Glutamatergic neuron (in vitro differentiated cells): ENCODE measurements at regions not wholly inside any gene's neighbourhood (a gene's known extent, or its start where the extent isn't known, plus 50 kb on each side); places are given as distances from the start of the nearest gene placed in this dataset.

ENCODE experiments used
- DNase-seq: peaks from one replicate; pipeline ENCODE4 v3.0.0; 2022
- H3K27ac Mint-ChIP-seq: one replicate; pipeline ENCODE4 v1.8.0; 2020; ENCODE audit warnings: mild to moderate bottlenecking, mixed read lengths, inconsistent platforms; ENCODE audit not compliant: unreplicated experiment
- H3K27me3 Mint-ChIP-seq: one replicate; pipeline ENCODE4 v1.8.0; 2020; ENCODE audit warnings: mild to moderate bottlenecking, moderate library complexity, mixed read lengths, inconsistent platforms; ENCODE audit not compliant: unreplicated experiment
- H3K36me3 Mint-ChIP-seq: one replicate; pipeline ENCODE4 v1.8.0; 2020; ENCODE audit warnings: mild to moderate bottlenecking, mixed read lengths, inconsistent platforms; ENCODE audit not compliant: unreplicated experiment
- H3K4me1 Mint-ChIP-seq: one replicate; pipeline ENCODE4 v1.8.0; 2020; ENCODE audit warnings: mild to moderate bottlenecking, low read depth, mixed read lengths, inconsistent platforms; ENCODE audit not compliant: unreplicated experiment
- H3K4me3 Mint-ChIP-seq: one replicate; pipeline ENCODE4 v1.8.0; 2020; ENCODE audit warnings: mild to moderate bottlenecking, mixed read lengths, inconsistent platforms; ENCODE audit not compliant: unreplicated experiment
- H3K9me3 Mint-ChIP-seq: one replicate; pipeline ENCODE4 v1.8.0; 2020; ENCODE audit warnings: mild to moderate bottlenecking, moderate library complexity, mixed read lengths, inconsistent platforms; ENCODE audit not compliant: unreplicated experiment
- TF ChIP-seq, protein P1 (sequence below): fragments of 200-600 bp; sonication (generic); IDR thresholded peaks from one replicate; pipeline ENCODE4 v1.5.0; 2021; ENCODE audit not compliant: partially characterized antibody, unreplicated experiment

DNA sequence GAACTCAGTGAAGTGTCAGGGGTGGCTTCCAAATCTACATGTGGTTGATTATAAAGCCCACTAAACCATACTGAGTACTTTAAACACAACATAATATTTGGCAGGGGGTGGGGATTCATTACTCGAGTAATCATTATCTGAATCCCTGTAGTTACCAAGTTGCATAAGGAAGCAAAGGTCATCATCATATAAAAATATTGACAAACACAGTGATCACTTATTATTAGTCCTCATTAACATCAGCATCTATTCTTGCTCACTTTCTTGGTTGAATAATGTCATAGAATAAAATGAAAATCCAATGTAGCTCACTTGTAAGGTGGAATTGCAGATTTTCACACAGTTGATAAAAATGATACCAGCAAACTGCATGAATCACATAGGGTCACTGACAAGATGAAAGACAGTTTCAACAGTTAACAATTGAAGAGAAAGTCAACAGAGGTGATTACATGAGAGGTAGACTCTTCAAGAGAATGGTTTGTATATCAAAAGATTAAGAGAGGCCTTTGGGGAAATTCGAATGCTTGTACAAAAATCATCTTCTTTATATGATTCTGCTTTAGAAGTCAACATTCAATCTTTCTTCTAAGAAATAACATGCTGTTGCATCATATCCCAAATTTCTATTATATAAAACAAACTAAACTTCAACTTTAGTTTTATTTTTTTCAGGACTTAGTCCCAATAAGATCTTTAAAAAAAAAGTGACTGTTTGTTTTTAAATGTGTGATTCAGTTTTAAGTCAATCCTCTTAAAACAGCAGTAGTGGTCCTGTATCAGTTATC, 185.5 kb upstream of the KLF14 start:
- Mint-ChIP-seq H3K27me3 (no peaks in the 10 kb centered on the region), H3K4me3 (no peak overlapping the region), H3K4me1 (peaks cover 15% of the 10 kb centered on the region), H3K9me3 (no peaks in the 10 kb centered on the region), H3K36me3 (no peaks in the 10 kb centered on the region), H3K27ac (no peak overlapping the region)
- DNase-seq: no peak
- TF ChIP-seq, protein P1, sequence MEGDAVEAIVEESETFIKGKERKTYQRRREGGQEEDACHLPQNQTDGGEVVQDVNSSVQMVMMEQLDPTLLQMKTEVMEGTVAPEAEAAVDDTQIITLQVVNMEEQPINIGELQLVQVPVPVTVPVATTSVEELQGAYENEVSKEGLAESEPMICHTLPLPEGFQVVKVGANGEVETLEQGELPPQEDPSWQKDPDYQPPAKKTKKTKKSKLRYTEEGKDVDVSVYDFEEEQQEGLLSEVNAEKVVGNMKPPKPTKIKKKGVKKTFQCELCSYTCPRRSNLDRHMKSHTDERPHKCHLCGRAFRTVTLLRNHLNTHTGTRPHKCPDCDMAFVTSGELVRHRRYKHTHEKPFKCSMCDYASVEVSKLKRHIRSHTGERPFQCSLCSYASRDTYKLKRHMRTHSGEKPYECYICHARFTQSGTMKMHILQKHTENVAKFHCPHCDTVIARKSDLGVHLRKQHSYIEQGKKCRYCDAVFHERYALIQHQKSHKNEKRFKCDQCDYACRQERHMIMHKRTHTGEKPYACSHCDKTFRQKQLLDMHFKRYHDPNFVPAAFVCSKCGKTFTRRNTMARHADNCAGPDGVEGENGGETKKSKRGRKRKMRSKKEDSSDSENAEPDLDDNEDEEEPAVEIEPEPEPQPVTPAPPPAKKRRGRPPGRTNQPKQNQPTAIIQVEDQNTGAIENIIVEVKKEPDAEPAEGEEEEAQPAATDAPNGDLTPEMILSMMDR: no peak

DNA sequence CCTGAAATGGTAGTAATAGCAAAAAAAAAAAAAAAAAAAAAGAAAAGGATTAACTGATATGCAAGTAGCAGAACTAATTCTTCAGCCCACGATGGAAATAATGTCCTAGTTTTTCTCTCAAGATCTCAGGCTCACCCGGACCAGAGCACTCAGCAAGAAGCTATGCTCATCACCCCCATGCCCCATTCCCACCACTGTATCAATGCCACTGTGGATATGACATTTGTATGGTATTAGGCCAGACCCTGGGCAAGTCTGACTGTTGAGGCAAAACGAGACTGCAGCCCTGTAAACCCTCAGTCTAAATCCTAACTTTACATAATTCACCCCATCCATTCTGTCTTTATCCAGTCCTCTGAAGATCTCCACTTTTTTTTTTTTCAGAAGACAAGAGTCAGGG, 186.1 kb upstream of the KLF14 start:
- Mint-ChIP-seq H3K4me3 (no peak overlapping the region), H3K9me3 (no peaks in the 10 kb centered on the region), H3K4me1 (peaks cover 15% of the 10 kb centered on the region), H3K36me3 (no peaks in the 10 kb centered on the region), H3K27ac (no peak overlapping the region), H3K27me3 (no peaks in the 10 kb centered on the region)
- no peak for DNase-seq
- TF ChIP-seq, protein P1: no peak

DNA sequence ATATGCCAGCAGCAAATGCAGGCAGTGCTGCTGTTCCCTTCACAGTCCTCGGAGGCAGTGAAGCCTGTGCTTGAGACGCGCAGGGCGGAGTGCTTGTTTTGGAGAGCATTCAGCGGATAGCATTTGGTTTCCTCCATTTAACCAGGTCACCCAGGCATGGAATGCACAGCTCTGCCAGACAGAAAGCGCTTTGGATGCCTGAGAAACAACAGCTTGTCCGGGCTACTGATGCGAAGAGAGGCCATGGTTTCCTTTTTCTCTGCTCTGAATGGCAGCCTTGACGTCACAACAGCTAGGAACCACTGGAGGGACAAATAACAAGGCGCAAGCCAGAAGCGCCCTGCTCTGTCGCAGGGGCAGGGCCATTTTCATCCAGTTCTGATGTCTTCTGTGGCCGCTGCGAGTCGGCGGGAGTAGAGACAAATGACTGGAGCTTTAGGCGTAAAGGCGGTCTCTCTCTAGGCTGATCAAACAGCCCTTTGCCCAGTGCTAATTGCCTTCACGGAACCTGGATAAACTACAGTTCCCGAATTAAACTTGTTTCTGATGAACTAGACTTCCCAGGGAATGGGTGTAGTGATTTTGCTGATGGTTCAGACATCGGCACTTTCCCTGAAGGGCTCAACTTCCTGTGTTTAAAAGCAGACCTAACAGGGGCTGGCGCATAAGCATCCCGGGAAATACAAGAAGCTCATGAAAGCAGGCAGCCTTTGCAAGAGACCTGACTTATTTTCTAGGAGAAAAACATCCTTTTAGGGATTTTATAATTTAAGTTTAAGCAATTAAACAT, 187.6 kb upstream of the KLF14 start:
- no peak for DNase-seq
- no peak overlapping the region for H3K4me3 Mint-ChIP-seq
- H3K4me1 Mint-ChIP-seq: peaks cover 18% of the 10 kb centered on the region
- H3K36me3 Mint-ChIP-seq: no peaks in the 10 kb centered on the region
- TF ChIP-seq, protein P1: no peak
- H3K27me3 Mint-ChIP-seq: no peaks in the 10 kb centered on the region
- peak overlapping the region; percentile 62 for H3K27ac Mint-ChIP-seq
- H3K9me3 Mint-ChIP-seq: no peaks in the 10 kb centered on the region

DNA sequence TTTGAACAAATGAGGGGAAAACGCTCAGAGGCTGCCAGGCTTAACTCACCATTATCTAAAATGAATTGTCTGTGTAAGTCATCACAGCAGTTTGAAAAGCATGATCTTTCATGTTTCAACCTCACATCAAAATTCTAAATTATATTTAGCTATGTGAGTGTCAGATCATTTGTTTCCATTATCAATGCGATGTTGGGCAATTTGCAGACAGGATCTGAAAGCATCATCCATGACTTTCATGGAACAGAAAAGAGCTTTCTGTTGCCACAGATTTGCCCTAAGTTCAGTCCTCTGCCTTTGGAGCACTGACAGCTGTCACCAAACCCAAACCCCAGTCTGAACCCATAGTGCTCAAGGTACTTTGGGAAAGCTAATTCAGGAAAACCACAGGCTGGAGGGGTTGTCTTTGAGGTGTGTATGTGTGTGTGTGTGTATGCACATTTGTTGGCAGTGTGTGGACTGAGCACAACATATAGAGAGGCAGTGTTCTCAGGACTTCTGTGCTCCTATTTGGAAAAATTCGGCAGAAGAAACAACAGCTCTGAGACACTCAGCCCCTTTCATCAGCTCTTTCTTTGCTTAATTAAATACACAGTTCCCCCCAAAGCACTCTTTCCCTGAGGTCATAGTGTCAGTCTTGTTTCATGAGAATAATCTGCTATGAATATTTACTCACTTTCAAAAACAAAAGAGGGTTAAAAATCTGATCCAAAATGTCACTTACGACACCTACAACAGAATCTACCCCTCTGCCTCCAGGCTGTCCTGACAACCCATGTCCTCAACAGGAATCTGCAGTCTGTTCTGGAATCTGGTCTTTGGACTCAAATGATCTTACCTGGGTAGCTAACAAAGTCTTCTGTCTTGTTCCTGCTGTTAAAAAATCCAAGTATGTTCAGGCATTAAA, 188.5 kb upstream of the KLF14 start:
- Mint-ChIP-seq H3K27me3 (peaks cover 3% of the 10 kb centered on the region), H3K9me3 (peaks cover 1% of the 10 kb centered on the region), H3K4me1 (peaks cover 24% of the 10 kb centered on the region), H3K27ac (no peak overlapping the region), H3K4me3 (no peak overlapping the region), H3K36me3 (no peaks in the 10 kb centered on the region)
- DNase-seq: no peak
- TF ChIP-seq, protein P1: no peak
